Frontal cortex (tissue), 3 donors: ENCODE measurements at regions not wholly inside any gene's neighbourhood (a gene's known extent, or its start where the extent isn't known, plus 50 kb on each side); places are given as distances from the start of the nearest gene placed in this dataset.
A peak's percentile ranks its signal among the peaks of the same experiment; 100 is the strongest.

ENCODE experiments used
- DNase-seq, 2 donors: peaks; one replicate each; pipeline ENCODE4 v3.0.0; 2012; ENCODE audit warnings: low spot score in 2 of 2
- FAIRE-seq: peaks from 2 replicates; lab custom pipeline; 2012; peaks lifted over from hg19 to GRCh38; lab: Jason Lieb, UNC
- donor health status: control.
- donor health status: control.
- donor health status: control.

GRCh38 chr21:43321111-43321510 lies 105.8 kb downstream of the SIK1 start:
- DNase-seq, result no peak
- no peak for FAIRE-seq

- no peak for DNase-seq
- FAIRE-seq, result no peak
Measured at GRCh38 chr21:43320526-43320925, 106.4 kb downstream of the SIK1 start.

- FAIRE-seq, result no peak
- DNase-seq, result peak in 1 of 2 donors; percentile 72
Measured at GRCh38 chr21:43318841-43319781, 107.8 kb downstream of the SIK1 start.

DNA sequence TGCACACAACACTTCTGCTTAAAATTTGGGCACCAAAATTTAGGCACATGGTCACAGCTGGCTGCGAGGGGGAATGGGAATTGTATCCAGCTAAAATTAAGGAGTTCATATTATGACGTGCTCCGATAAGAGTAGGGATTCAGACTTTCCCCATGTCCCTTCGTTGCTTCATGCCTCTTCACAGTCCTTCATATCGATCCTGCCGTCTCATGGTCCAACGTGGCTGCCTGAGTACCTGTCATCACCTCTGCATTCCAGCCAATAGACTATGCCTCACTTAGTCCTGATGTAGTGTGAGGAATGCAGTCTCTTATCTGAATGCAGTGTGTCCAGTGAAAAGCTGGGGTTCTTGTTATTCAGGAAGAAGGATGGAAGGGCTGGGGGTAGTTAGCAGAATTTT lies 108.6 kb downstream of the SIK1 start:
- no peak for DNase-seq
- FAIRE-seq, result no peak

GRCh38 chr21:43317959-43318358 lies 109.0 kb downstream of the SIK1 start:
- DNase-seq, result no peak
- no peak for FAIRE-seq

DNA sequence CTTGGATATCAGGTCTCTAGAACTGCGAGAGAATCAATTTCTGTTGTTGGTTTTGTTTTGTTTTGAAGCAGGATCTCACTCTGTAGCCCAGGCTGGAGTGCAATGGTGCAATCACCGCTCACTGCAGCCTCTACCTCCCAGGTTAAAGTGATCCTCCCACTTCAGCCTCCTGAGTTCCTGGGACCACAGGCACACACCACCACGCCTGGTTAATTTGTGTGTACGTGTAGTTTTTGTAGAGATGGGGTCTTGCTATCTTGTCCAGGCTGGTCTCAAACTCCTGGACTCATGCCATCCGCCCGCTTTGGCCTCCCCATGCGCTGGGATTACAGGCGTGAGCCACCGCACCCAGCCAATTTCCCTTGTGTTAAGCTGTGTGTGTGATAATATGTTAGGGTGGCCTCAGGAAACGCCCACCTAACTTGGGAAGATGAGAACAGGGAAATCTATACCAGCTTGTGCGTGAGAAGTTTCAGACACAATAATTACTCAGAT lies 109.6 kb downstream of the SIK1 start:
- no peak for FAIRE-seq

DNA sequence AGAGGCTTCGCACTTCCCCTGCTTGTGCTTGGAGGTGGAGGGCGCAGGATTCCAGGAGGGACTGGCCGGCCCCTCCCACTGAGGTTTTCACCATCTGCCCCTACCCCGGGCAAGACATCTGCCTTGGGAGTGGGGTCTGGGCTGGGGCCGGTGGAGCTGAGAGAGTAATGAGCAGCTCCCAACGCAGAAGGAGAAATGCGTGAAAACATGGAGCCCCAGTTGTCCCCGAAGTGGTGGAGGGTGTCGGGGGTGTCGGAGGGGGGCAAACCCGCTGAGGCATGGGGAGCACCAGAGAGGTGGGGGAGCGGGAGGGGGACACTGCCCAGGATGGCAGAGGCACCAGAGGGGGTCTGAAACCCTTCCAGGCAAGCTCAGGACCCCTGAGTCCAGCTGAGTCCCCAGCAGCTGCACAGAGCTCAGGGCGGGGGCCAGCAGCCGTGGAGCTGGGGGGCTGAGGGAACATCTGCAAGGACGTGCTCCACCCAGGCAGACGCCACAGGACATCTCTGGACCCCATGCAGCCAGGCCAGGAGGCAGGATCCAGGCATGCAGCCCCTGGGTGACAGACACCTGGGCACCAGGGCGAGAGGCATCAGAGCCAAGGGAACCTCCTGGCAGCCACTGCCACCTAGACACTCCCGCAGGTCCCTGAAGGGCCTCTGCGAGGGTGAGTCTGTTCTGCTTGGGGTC lies 110.6 kb downstream of the SIK1 start:
- no peak for FAIRE-seq

More for the DNA sequence above, 109.6 kb downstream of the SIK1 start:
- DNase-seq, result no peak

GRCh38 chr21:43315244-43316137 lies 111.4 kb downstream of the SIK1 start:
- no peak for DNase-seq
- no peak for FAIRE-seq

More for the DNA sequence above, 110.6 kb downstream of the SIK1 start:
- no peak for DNase-seq

GRCh38 chr21:43313939-43314405 lies 113.0 kb downstream of the SIK1 start:
- no peak for FAIRE-seq
- DNase-seq, result no peak

- FAIRE-seq (no peak), DNase-seq (no peak)
Measured at GRCh38 chr21:43313221-43313938, 113.6 kb downstream of the SIK1 start.

DNA sequence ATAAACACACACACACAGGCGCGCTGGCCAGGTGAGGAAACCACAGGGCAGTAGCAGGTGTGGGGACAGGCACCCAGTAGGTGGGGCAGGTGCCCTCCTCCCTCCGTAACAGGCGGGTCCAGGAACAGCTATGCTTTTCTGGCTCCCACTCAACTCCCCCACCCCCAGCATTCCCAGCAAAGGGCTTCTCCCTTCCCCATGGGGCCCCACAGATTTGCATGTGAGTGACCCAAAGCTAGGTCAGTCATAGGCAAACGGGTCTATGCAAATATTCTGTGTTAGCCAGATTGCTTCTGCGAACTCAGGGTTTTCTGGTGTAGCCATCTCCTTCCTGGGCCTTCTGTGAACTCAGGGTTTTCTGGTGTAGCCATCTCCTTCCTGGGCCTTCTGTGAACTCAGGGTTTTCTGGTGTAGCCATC lies 114.2 kb downstream of the SIK1 start:
- DNase-seq, result no peak
- FAIRE-seq, result no peak

DNA sequence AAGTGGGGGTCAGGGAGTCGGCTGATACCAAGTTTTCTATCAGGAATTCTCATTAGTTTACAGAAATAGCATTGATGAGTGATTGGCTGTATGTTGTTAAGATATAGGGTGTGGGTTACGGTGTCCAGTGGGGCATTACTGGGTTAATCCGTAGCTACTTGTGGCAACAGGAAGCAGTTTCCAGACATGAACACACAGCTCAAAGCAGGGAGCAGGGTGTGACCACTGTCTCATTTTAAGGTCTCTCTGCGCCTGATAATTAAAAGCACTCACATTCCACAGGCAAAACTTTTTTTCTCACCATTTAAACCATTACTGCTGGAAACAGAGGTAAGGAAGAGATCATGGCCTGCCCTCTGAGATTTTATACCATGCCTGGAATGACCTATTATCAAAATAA lies 114.9 kb downstream of the SIK1 start:
- DNase-seq, result no peak
- no peak for FAIRE-seq

DNA sequence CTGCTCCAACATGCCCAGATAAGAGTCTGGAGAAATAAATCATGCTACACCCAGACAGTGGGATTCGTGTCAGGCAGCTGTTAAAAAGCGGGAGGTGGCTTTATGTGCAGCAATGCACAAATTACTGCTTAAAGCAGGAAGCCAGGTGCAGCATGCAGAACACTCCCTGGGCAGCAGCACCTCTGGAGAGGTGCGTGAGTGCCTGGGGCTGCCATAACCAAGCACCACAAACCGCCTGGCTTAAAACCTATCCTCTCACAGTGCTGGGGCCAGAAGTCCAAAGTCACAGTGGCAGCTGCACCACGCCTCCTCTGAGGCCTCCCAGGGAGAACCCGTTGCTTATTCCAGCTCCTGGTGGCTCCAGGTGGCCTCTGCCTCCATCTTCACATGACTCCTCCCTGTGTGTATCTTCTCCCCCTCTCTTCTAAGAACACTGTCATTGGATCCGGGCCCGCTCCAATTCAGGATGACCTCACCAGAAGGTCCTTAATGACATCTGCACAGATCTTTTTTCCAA lies 115.6 kb downstream of the SIK1 start:
- DNase-seq (no peak), FAIRE-seq (no peak)

DNA sequence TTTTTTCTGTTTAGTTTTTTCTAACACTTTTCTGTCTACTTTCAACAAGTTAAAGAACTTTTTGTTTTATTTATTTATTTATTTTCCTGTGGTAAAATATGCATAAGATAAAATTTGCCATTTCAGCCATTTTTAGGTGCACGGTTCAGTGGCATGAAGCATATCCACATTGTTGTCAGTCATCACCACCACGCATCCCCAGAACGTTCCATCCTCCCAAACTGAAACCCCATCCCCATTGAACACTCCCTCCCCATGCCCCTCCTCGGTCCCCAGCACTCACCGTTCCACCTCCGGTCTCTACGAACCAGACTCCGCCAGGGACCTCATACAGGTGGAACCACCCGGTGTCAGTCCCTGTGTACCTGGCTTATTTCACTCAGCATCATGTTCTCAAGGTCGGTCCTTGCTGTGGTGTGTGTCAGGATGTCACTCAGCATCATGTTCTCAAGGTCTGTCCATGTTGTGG lies 118.1 kb downstream of the SIK1 start:
- FAIRE-seq (no peak), DNase-seq (no peak)

GRCh38 chr21:43308101-43308814 lies 118.7 kb downstream of the SIK1 start:
- FAIRE-seq, result no peak
- no peak for DNase-seq

GRCh38 chr21:43307677-43308070 lies 119.3 kb downstream of the SIK1 start:
- FAIRE-seq, result no peak
- DNase-seq, result no peak

DNA sequence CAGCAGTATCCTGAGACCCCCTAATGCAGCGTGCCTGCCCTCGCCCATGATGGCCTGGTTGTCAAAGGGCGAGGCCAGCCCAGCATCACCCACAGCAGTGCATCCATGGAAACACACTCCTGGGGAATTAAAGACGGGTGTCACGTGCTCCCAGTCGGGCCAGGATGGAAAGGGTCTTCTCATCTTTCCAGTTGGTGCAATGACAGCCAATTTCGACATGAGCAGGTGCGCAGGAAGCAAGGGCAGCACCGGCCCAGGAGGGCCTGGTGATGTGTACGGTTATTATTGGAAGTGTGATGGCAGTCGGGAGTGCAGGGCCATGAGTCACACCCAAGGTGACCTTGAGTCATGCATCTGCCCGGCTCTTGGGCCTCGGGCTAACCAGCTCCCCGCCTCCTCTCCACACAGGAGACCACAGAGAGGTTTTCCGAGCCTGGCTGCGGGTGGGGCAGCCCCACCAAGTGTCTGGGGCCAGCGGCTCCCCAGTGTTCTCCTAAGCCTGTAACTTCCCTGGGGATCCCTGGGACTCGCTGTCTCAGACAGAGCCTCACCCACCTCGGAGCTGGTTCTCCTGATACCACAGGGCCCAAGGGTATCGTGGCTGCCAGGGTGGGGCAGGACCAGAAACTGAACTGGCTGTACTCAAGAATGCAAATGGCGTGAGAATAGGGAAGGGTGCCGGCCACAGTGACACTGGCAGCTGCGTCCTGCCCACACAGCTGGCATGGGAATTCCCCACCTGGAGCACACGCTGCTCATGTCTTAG lies 119.8 kb downstream of the SIK1 start:
- DNase-seq (no peak), FAIRE-seq (no peak)

DNA sequence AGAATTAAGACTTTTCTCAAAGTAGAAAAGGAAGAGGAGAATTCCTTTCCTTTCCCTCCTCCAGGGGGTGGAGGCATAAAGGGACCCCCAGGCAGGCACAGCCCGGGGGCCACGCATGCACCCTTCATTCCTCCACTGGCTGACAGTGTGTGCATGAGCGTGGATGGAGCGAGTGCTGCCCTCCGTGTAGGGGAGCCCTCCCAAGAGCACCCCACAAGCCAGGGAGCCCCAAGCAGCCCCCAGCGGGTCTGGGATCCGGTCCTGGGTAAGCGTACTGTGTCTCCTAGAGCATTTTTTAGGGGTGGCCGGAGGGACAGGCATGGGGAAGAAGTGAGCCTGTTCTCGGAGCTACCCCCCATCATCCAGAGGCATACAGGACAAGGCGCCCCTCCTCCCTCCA lies 120.5 kb downstream of the SIK1 start:
- DNase-seq (no peak), FAIRE-seq (no peak)
